GM23248 (cell line): ENCODE measurements at regions not wholly inside any gene's neighbourhood (a gene's known extent, or its start where the extent isn't known, plus 50 kb on each side); places are given as distances from the start of the nearest gene placed in this dataset.

Experiments used
- EZH2 ChIP-seq: fragments of 200-600 bp; sonication (generic); IDR thresholded peaks from 2 replicates; pipeline ENCODE4 v1.6.1; 2018; ENCODE audit warnings: antibody characterized with exemption, mild to moderate bottlenecking; ENCODE audit not compliant: insufficient read depth, poor library complexity, severe bottlenecking
- EZH2phosphoT487 ChIP-seq: fragments of 200-600 bp; sonication (generic); IDR thresholded peaks from 2 replicates; pipeline ENCODE4 v1.6.1; 2018; ENCODE audit warnings: antibody characterized with exemption, moderate library complexity, mild to moderate bottlenecking, low read depth; ENCODE audit not compliant: insufficient read depth

DNA sequence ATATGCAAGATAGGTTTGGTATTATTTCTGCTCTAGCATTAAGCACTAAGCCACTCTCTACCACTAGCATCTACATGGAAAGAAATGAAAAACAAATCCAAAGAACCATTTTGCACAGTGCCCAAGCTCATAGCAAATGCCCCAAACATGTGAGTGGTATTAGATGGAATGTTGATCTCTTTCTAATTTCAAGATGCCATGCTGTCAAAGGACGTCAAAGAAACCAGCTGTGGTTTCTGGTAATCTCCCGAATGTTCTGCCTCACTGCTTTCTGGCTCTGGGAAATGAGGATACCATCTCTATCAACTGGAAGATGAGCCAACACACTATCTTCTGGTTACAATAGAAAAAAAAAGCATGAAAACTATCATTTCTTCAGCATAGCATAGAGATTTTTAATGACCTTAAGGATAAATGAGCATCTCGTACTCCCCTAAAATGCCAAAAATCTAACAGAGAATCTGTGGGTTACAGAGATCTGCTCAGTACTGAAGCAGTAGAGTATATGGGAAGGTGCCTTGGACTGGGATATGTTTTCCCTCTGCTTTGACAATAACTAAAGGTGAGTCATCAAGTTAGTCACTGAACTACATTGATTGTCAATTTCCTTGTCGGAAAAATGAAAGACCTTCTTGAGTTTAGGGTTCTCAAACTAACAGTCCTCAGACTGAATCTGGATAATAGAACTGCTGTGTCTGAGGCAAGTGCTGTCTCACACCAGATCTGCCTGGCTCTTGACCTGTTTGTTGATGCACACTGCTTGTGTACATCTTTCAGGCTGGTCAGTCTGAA is 244.8 kb upstream of the NCKAP5 start:
- no peak for TF ChIP-seq EZH2phosphoT487
- no peak for TF ChIP-seq EZH2
